ENCODE measurements at regions not wholly inside any gene's neighbourhood (a gene's known extent, or its start where the extent isn't known, plus 50 kb on each side); places are given as distances from the start of the nearest gene placed in this dataset.

GRCh38 chrX:138127314-138127713 lies 561.4 kb downstream of the ZIC3 start:
- TF ChIP-seq SMC3 (IDR thresholded peaks at IDR 0.05; ENCODE audit: borderline replicate concordance, low read length) = no peak
- no peak for TF ChIP-seq CTCF (IDR thresholded peaks at IDR 0.05 in 2 of 3, conservative IDR thresholded peaks at IDR 0.05 in 1 of 3; ENCODE audit: control insufficient read depth in 2 of 3, extremely low read depth in 1 of 3, insufficient read depth in 1 of 3, low read depth in 3 of 3, low read length in 3 of 3)
- TF ChIP-seq TCF7 (IDR thresholded peaks at IDR 0.05; ENCODE audit: borderline replicate concordance) = no peak
- TF ChIP-seq BHLHE40 (IDR thresholded peaks at IDR 0.05; ENCODE audit: borderline replicate concordance in 1 of 2, low read depth in 2 of 2, low read length in 1 of 2) = no peak
- TF ChIP-seq POLR2AphosphoS5 (IDR thresholded peaks at IDR 0.05; ENCODE audit: low read length) = no peak
- no peak for TF ChIP-seq RB1 (IDR thresholded peaks at IDR 0.05; ENCODE audit: borderline replicate concordance)
- no peak for TF ChIP-seq SREBF1 (IDR thresholded peaks at IDR 0.05; ENCODE audit: low read length)
- TF ChIP-seq ASH2L (IDR thresholded peaks at IDR 0.05; ENCODE audit: borderline replicate concordance, low read depth) = no peak
- TF ChIP-seq EP300 (IDR thresholded peaks at IDR 0.05; ENCODE audit: borderline replicate concordance in 1 of 2, control insufficient read depth in 1 of 2, low read depth in 2 of 2, low read length in 2 of 2) = no peak
- no peak for TF ChIP-seq SIN3A (IDR thresholded peaks at IDR 0.05; ENCODE audit: low read depth, low read length)
- TF ChIP-seq TCF12 (IDR thresholded peaks at IDR 0.05; ENCODE audit: low read depth, low read length) = no peak
- TF ChIP-seq EGR1 (IDR thresholded peaks at IDR 0.05; ENCODE audit: borderline replicate concordance in 1 of 2, low read depth in 2 of 2, low read length in 2 of 2) = no peak

Measured in GM12878 (cell line).